Myocyte (in vitro differentiated cells): ENCODE measurements at regions not wholly inside any gene's neighbourhood (a gene's known extent, or its start where the extent isn't known, plus 50 kb on each side); places are given as distances from the start of the nearest gene placed in this dataset.
"Not testable (repeated sequence)": the region's sequence is repeated elsewhere in the genome, so short reads cannot be mapped to it uniquely, and the experiment has no call there.

Experiments
- DNase-seq: peaks from one replicate; pipeline ENCODE4 v3.0.0-alpha.2; 2012; ENCODE audit warnings: low read depth

DNA sequence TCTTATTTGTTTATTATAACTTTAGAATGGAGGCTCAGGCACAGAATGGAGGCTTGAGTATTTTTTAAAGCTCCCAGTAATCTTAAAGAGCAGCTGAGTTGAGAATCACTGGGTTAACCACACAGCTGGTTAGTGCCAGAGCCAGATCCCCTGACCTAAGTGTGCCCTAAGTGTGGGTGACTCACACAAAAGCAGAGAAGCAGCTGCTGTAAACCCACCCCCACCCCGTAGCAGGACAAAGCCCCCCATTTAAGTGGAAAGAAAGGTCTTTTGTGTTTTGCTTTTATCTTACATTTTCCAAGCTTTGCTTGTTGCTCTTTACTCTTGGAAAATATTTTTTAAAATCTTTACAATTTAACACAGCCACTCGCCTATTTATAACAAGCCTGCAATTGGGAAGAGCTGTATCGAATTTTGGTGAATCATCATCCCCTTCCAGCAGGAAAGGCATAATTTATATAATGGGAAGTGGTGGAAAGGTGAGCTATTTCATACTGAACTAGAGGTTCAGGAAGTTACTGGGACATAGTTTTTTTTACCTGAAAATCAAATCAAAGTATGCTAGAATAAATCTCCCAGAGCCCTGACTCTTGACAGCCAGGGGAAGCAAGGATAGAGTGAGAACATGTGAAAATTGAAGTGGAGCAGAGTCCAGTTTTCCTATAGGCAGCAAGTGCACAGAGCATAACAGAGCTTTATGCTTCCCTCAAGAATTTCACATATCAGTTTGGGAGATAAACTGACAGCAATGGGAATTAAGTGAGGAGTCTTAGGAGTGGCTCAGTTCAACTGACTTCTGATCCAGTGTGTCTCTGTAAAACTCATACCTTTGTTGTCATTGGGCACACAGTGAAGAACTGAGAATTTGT lies 405.7 kb downstream of the AASDHPPT start:
- DNase-seq = peak; percentile 93

DNA sequence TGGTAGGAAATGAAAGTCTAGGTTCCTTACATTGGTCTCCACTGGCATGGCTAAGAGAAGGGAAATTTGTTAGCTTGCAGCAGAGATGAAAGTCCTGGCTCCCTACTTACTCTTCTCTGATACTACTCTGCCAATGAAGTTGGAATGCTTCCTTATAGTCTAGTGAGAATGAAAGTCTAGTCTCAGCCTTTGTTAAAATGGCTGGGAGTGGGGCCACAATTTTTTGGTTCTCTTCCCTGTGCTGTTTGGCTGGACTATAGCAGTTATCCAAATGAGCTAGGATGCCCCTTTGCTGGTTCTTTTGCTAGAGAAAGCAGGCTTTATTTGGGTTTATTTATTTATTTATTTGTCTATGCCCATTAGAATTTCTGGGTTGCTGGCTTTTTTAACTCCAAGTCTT lies 414.3 kb downstream of the AASDHPPT start:
- DNase-seq = no peak

DNA sequence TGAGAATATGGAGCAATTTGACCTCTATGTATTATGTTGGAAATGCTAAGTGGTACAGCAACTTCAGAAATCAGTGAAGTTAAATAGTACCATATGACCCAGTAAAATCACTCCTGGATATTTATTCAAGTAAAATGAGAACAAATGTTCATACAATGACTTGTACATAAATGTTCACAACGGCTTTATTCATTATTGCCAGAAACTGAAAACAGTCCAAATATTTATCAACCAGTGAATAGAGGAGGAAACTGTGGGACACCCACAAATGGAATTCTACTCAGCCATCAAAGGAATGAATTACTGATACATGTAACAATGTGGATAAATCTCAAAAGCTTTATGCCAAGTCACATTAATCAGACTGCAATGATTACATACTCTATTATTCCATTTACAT lies 416.3 kb downstream of the AASDHPPT start:
- no peak for DNase-seq

DNA sequence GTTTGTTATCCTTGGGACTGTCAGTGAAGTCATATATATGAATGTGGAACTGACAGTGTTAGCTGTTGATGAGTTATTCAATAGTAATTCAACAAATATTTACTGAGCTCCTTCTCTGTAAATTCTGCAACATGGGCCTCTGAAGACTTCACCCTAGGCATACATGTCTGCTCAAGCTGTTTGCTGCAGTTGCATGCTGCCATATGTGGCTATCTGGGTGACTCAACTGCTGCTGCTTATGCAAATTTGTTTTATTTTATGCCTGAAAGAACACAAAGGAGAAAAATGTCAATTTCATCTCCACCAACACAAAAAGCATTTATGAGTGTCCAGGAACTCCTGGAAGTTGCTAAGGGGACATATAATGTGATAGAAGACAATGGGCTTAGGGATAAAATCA lies 417.6 kb downstream of the AASDHPPT start:
- DNase-seq = peak; percentile 5

DNA sequence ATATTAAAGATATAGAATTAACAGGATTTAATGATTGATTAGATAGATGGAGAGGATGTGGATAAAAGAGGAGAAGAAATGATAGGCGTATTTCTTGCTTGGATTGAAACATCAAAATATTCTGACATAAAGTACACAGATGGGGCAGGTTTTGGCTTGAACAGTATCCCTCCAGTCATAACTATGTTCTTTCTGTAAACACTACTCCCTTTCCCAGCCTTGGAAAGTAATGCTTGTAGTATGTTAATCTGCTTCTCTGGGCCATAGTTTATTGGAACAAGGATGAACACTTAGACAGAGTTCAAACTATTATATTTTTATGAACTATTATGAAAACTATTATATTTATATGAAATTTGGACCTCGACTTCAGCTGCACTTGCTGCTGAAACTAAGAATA lies 419.2 kb downstream of the AASDHPPT start:
- DNase-seq = no peak

DNA sequence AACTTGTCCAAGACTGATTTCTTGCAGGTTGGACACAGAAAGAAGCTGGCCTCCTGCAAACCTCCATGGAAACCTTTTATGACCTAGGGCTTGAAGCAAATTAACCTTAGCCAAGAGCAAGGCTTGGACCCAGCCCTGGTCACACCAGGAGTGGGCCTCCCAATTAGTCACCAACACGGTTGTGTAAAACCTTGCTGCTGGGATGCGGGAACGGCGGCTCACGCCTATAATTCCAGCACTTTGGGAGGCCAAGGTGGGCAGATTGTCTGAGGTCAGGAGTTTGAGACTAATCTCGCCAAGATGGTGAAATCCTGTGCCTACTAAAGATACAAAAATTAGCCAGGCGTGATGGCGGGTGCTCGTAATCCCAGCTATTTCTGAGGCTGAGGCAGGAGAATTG lies 419.9 kb downstream of the AASDHPPT start:
- DNase-seq = no peak

DNA sequence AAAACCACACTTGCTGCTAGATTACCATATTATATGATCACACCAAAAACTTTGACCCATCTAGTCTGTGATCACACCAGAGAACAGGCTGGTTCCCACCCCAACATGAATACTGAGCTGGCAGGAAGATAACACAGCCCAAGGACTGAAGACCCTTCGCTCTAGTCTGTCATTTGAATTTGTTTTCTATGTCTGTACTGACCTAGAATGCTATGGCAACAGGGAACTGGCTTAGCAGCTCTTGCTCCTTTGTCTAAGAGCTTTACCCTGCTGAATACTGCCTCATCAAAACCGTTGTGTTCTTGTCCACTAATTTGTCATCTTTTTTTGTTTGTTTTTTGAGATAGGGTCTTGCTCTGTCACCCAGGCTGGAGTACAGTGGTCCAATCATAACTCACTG lies 420.4 kb downstream of the AASDHPPT start:
- no peak for DNase-seq

DNA sequence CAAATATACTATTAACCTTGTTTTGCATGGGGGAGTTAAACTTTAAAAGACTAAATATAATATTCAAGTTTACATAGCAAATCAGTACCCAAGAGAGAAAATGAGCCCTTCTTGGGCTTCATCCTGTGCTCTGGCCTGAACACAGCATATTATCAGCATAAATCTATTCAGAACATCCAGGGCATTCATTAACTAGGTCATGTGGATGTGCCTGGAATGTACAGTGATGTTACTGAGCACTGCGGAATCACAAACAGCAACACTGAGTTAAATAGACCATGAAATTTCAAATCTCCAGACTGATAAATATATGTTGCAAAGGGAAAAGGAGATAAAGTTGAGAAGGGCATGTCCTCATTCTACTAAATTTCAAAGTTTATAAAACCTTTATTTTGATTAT lies 426.4 kb downstream of the AASDHPPT start:
- DNase-seq = no peak

DNA sequence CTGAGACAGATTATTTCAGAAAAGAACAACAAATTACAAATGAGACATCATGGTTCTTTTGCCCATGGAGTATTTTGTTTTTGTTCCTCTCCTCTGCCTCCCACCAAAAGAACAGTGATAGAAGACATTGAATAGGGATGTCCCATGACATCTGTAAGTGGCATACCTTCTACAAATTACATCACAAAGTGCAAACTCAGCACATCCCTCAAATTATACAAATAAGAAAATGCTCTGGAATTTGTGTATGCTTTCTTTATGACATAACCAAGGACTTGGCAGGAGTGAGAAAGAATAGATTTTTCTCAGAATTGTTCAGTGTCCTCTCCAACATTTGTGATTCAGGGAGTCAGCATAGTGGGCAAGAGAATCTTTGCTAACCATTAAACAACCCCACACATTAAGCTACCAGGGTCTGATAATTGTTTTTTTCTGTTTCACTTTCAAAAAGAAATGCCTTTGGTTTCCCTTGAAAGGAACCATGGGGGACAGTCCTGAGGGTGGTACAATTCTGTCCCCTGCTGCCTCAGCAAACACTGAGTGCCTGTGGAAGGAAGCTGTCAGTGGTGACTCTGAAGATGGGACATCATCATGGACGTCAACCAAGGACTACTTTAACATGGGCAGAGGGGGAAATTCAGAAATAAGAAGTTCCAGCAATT lies 430.3 kb downstream of the AASDHPPT start:
- DNase-seq = no peak

DNA sequence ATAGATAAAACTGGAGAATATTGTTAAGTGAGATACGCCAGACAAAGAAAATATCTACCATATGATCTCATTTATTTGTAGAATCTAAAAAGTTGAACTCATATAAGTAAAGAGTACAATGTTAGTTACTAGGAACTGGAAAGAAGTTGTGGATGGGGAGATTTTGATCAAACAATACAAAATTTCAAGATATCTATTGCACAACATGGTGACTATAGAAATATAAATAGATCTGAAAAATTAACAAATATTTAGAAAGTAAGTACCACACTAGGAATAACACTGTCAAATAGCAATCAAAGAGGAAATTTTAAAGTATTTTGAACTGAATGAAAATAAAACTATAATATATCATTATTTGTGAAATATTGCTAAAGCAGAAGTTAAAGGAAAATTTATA lies 437.2 kb downstream of the AASDHPPT start:
- DNase-seq = no peak

DNA sequence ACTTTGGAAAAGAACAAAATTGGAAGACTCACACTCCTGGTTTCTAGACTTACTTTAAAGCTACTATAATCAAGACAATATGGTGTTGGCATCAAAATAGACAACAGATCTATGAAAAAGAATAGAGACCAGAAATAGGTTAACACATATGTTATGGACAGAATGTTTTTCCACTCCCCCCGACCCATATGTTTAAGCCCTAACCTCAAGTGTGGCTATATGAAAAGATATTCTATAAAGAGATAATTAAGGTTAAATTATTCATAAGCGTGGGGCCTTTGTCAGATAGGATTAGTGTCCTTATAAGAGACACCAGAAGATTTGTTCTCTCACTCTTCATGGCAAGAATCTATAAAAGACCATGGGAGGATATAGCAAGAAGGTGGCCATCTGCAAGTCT lies 440.0 kb downstream of the AASDHPPT start:
- DNase-seq = no peak

DNA sequence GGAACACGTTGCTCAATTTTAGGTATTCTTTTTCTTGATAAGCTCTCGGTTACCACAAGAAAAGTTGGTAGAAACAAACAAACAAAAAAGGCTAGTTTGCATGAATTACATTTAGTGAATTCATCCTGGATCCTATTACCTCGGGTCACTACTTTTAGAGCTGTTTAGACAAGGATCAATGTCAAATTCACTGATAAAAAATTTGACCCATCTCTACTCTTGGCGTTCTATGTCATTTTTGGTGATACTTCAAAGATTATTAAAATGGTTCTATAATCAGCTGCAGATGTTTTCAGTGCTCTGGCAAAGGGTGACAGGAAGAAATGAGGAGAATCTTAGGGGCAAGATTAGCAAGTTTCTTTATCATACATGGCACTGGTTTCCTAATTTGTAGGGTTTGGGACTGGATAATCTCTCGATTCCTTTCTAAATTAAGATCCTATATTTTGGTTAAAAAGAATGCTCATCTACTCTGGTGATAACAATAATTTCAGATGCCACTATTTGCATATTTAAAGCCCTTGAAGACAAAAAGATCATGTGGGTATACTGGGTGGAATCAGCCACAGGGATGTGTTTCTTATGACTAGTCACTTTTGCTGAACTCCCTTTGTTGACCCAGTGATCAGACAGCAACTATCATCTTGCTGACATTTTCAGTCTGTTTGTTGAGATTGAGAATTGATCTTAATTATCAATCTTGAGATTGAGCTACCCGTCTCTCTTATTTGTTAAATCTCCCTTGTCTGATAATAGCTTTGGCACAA lies 442.9 kb downstream of the AASDHPPT start:
- peak; percentile 38 for DNase-seq

DNA sequence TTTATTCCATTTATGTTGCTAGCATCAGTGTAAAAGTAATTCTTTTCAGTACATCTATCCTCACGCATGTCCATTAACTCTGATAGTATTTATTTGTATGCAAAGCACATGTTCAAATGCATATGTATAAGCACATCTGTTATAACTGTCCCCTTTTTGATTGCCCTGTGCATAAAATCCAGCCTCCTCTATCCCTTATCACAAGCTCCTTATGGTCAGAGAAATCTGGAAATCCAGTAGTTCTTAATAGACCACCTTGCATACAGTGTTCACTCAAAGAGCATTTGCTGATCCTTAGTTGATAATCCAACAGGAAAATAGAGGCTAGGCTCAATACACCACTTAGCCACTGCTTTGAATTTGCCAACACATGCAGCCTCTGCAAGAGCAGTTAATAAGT lies 443.5 kb downstream of the AASDHPPT start:
- DNase-seq = no peak

DNA sequence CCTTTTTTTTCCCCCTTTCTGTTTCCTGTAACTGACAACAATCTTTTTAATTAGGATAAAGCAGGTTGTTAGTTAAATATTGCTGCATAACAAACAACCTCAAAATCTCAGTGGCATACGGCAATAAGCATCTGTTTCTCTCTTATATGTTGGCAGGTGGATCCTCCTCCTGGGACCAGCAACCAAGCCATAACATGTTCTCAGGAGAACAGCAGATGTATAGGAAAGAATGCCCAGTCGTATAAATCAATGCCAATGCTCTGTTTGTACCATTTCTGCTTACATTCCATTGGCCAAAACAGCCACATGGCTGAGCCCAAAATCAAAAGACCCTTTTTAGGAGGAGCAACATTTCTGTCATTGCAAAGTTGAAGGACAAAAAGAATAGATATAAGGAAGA lies 445.7 kb downstream of the AASDHPPT start:
- no peak for DNase-seq

DNA sequence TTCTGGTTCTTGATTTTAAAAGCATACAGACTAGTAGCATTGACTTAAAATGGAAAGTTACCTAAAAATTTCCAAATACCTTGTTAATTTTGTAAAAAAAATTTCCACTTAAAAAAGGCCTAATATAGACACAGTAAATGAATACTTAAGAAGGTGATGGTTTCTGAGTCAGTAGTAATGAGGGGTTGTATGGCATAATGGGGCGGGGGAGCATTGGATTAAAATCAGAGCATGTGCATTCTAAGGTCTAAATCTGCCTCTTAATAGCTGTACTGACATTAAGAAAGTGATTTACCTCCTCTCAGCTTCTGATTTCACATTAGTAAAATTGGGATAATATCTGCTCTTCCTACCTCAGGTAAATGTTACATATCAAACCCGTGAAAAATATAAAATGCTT lies 446.5 kb downstream of the AASDHPPT start:
- no peak for DNase-seq

DNA sequence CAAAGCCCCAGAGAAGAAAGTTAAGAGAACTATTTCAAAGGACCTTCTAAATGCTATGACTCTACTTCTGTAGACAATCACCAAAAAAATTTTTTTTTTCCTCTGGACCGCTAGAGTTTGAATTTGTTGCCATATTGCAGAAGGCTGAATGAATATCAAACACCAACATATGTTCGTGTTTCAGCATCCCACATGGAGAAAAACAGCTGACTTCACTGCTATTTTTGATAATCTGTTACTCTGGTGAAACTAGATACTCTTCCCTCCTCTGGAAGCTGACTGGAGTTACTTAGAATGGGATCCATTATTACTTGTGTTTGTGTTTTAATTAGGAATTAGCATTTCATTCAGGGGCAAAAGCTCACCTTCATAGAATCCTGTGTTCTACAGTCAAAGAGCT lies 447.0 kb downstream of the AASDHPPT start:
- DNase-seq = peak; percentile 69

DNA sequence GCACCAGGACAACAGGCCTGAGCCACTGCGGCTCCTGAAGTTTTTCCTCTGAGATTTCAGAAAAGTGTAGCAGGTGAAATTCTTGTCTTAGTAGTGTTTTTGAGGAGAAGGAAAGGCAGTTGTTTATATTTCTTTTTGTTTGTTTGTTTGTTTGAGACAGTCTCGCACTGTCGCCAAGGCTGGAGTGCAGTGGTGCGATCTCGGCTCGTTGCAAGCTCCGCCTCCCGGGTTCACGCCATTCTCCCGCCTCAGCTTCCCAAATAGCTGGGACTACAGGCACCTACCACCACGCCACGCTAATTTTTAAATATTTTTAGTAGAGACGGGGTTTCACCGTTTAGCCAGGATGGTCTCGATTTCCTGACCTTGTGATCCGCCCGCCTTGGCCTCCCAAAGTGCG lies 454.2 kb downstream of the AASDHPPT start:
- DNase-seq = not testable (repeated sequence)

DNA sequence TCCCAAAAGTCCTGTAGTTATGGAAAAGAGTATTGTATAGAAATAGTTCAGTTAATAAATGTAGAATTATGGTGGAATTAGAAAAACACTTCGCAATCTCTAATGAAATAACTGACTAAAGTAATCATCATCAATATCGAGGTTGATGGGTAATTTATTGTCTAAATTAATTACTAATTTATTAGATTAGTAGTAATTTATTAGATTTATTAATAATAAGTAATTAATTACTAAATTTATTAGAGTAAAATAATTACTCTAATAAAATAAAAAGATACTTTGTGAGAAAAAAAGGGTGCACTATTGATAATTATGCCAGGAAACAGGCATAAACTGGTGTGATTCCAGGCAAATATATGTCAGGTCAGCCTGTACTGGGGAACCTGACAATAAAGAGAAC lies 455.6 kb downstream of the AASDHPPT start:
- DNase-seq = no peak

DNA sequence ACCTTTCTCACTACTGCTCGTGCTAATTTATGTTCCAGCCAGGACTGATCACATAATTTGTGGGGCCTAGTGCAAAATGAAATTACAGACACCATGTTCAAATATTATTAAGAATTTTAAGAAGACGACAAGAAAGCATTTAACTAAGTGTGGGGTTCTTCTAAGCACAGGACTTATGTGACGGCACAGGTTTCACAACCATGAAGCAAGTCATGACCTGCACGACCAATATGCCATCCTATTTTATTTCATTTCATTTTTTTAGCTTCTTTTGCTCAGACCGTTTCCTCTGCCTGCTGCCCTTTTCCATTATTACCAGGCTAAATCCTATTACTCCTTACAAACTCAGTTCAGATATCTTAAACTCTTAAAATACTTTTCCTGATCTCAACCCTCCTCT lies 462.5 kb downstream of the AASDHPPT start:
- DNase-seq = no peak

DNA sequence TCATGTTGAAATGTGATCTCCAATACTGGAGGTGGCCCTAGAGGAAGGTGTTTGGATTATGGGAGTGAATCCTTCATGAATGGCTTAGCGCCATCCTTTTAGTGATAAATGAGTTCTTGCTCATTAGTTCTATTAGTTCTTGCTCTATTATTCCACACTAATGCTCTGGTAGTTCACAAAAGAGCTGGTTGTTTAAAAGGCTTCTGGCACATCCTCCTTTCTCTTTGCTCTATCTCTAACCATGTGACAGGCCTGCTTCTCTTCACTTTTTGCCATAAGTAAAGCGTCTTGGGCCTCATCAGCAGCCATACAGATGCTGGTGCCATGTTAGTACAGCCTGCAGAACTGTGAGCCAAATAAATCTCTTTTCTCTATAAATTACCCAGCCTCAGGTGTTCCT lies 469.9 kb downstream of the GUCY1A2 start:
- DNase-seq = no peak

DNA sequence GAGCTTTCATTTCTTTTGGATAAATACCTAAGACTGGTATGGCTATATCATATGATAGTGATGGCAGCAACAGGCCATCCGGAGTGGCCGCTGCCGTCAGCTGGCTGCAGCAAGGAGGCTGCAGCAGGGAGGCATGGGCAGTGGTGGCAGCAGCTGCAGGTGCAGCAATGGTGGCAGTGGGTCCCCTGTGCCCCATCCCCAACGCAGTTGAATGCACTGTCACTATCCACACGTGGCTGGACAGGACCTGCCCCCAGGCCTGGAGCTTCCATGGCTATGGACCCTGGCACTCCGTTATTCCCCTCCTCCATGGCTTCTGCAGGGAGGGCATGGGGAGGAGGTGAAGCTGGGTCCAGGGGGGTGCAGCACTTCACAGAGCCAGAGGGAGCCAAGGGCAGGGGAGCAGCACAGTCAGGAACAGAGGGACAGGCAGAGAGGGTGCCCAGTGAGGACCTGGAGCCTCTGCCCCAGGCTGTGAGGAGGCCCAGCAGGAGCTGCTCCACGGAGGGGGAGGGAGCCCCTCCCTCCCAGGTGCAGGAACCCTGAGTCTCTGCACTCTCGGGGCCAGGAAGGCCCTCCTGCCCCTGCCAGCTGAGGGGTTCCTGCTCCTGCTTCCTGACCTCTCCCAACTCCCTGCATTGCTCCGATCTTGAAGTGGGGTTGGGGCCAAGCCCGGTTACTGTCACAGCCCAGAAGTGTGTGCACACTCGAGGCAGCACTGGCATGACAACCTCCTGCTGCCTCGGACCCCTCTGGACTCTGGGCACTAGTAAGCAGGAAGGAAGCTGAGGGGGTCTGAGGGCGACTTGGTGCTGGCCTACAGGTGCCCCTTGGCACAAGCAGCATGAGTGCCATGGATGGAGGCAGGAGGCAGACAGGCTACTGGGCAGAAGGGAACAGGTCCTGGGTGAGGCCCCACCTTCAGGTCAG lies 466.3 kb downstream of the GUCY1A2 start:
- DNase-seq = no peak
